ENCODE measurements at regions not wholly inside any gene's neighbourhood (a gene's known extent, or its start where the extent isn't known, plus 50 kb on each side); places are given as distances from the start of the nearest gene placed in this dataset.

DNA sequence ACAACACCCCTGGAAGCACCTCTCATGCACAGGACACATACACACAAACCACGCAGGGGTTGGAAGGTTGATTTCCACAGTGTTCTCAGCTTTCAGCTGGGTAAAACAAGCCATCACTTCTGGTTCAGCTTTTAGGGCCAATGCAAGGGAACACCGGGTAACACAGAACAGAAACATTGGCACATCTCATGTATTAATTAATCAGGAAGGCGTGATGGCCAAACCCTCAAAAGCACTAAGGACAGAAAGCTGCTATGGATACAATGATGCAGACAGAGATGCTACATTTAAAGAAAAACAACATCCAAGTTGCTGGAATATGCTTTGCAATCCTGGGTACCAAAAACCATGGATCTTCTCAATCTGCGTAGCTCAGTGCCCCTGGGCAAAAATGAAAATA, 104.3 kb upstream of the BEND6 start:
- peak overlapping the region in 2 of 3 donors; percentile 62 for H3K4me3 ChIP-seq (ENCODE audit: low read length in 3 of 3)
- no peak overlapping the region for H3K27ac ChIP-seq (ENCODE audit: low read depth in 2 of 2, low read length in 2 of 2)
- H3K27me3 ChIP-seq (ENCODE audit: control insufficient read depth, insufficient read depth, low read length): no peaks in the 10 kb centered on the region
- no peak for DNase-seq
- TF ChIP-seq CTCF (IDR thresholded peaks at IDR 0.05; ENCODE audit: borderline replicate concordance, extremely low read depth, insufficient read depth): no peak
- H3K36me3 ChIP-seq (ENCODE audit: control insufficient read depth in 2 of 3, insufficient read depth in 3 of 3, low read length in 3 of 3): no peaks in the 10 kb centered on the region
- peak overlapping the region in 1 of 3 donors; percentile 36 for H3K9ac ChIP-seq (ENCODE audit: low read length in 3 of 3)
- peaks cover 0 to 5% (median 5%) of the 10 kb centered on the region in 3 donors for H3K4me1 ChIP-seq (ENCODE audit: control insufficient read depth in 2 of 3, insufficient read depth in 2 of 3, low read depth in 1 of 3, low read length in 3 of 3)
- H3K9me3 ChIP-seq (ENCODE audit: control insufficient read depth in 2 of 3, insufficient read depth in 1 of 3, low read length in 3 of 3): no peaks in the 10 kb centered on the region
- intact Hi-C loops (cut with DNase I): no loop called here
- no peak for FAIRE-seq

DNA sequence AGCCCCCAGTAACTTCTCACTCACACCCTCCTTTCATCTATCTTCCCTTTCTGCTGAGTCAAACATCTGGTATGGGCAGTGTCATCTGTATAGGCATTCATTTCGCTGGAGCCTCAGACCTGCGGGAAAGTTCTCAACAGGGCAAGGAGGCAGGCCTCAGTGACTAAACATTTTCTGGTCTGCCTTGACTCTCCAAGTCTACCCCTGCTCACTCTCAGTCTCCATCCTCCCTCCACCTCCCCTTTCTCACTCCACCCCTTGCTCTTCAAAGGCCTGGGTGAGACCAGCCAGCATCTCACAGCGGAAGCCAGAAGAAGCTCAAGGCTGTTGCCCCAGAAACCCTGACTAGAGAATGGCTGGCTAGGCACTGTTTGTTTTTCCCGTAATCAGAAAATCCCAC, 105.0 kb upstream of the BEND6 start:
- TF ChIP-seq CTCF (IDR thresholded peaks at IDR 0.05; ENCODE audit: borderline replicate concordance, extremely low read depth, insufficient read depth): no peak
- no peak overlapping the region for H3K4me3 ChIP-seq (ENCODE audit: low read length in 3 of 3)
- no peaks in the 10 kb centered on the region for H3K9me3 ChIP-seq (ENCODE audit: control insufficient read depth in 2 of 3, insufficient read depth in 1 of 3, low read length in 3 of 3)
- FAIRE-seq (no peak), DNase-seq (no peak)
- no peaks in the 10 kb centered on the region for H3K27me3 ChIP-seq (ENCODE audit: control insufficient read depth, insufficient read depth, low read length)
- no peak overlapping the region for H3K9ac ChIP-seq (ENCODE audit: low read length in 3 of 3)
- intact Hi-C loops (cut with DNase I): loop anchor here (10.0 kb wide), 1 partner anchor 145 kb away; no protein-coding TSS in a partner anchor
- no peak overlapping the region for H3K27ac ChIP-seq (ENCODE audit: low read depth in 2 of 2, low read length in 2 of 2)
- H3K4me1 ChIP-seq (ENCODE audit: control insufficient read depth in 2 of 3, insufficient read depth in 2 of 3, low read depth in 1 of 3, low read length in 3 of 3): peaks cover 0 to 5% (median 5%) of the 10 kb centered on the region in 3 donors
- no peaks in the 10 kb centered on the region for H3K36me3 ChIP-seq (ENCODE audit: control insufficient read depth in 2 of 3, insufficient read depth in 3 of 3, low read length in 3 of 3)

DNA sequence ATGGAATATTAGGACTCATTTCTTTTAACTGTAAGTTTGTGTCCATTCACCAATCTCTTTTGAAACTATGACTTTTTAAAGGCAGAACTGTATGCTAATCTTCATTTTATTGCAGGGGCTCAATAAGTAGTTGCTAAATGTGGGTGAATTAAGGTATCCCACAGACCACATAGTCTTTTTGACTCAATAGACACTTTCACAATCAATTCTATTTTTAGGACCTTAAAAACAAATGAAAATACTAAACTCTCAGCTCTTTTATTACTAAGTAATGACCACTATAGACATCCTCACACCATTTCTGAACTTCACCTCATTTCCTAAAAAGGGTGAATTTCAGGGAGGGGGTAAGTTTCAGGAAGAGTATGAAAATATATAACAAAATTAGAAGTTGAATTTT, 106.8 kb upstream of the BEND6 start:
- peaks cover 0 to 5% (median 5%) of the 10 kb centered on the region in 3 donors for H3K4me1 ChIP-seq (ENCODE audit: control insufficient read depth in 2 of 3, insufficient read depth in 2 of 3, low read depth in 1 of 3, low read length in 3 of 3)
- no peak overlapping the region for H3K9ac ChIP-seq (ENCODE audit: low read length in 3 of 3)
- no peaks in the 10 kb centered on the region for H3K9me3 ChIP-seq (ENCODE audit: control insufficient read depth in 2 of 3, insufficient read depth in 1 of 3, low read length in 3 of 3)
- TF ChIP-seq CTCF (IDR thresholded peaks at IDR 0.05; ENCODE audit: borderline replicate concordance, extremely low read depth, insufficient read depth): no peak
- DNase-seq (no peak), FAIRE-seq (no peak)
- no peak overlapping the region for H3K27ac ChIP-seq (ENCODE audit: low read depth in 2 of 2, low read length in 2 of 2)
- H3K36me3 ChIP-seq (ENCODE audit: control insufficient read depth in 2 of 3, insufficient read depth in 3 of 3, low read length in 3 of 3): no peaks in the 10 kb centered on the region
- no peaks in the 10 kb centered on the region for H3K27me3 ChIP-seq (ENCODE audit: control insufficient read depth, insufficient read depth, low read length)
- intact Hi-C loops (cut with DNase I): loop anchor here (10.0 kb wide), 1 partner anchor 143 kb away; no protein-coding TSS in a partner anchor
- no peak overlapping the region for H3K4me3 ChIP-seq (ENCODE audit: low read length in 3 of 3)

- Histone ChIP-seq H3K27ac (ENCODE audit: low read depth in 2 of 2, low read length in 2 of 2) (no peak overlapping the region), H3K9me3 (ENCODE audit: control insufficient read depth in 2 of 3, insufficient read depth in 1 of 3, low read length in 3 of 3) (no peaks in the 10 kb centered on the region), H3K36me3 (ENCODE audit: control insufficient read depth in 2 of 3, insufficient read depth in 3 of 3, low read length in 3 of 3) (no peaks in the 10 kb centered on the region), H3K27me3 (ENCODE audit: control insufficient read depth, insufficient read depth, low read length) (no peaks in the 10 kb centered on the region), H3K4me3 (ENCODE audit: low read length in 3 of 3) (no peak overlapping the region), H3K9ac (ENCODE audit: low read length in 3 of 3) (no peak overlapping the region), H3K4me1 (ENCODE audit: control insufficient read depth in 2 of 3, insufficient read depth in 2 of 3, low read depth in 1 of 3, low read length in 3 of 3) (no peaks in the 10 kb centered on the region)
- intact Hi-C loops (cut with DNase I): loop anchor here (10.0 kb wide), 1 partner anchor 140 kb away; no protein-coding TSS in a partner anchor
- FAIRE-seq: no peak
- TF ChIP-seq CTCF (IDR thresholded peaks at IDR 0.05; ENCODE audit: borderline replicate concordance, extremely low read depth, insufficient read depth): no peak
- DNase-seq: no peak
These were observed 109.9 kb upstream of the BEND6 start for GRCh38 chr6:56845032-56845431.

All from kidney (tissue), 13 donors.